Keratinocyte (primary cell): ENCODE measurements at regions not wholly inside any gene's neighbourhood (a gene's known extent, or its start where the extent isn't known, plus 50 kb on each side); places are given as distances from the start of the nearest gene placed in this dataset.

ENCODE experiments used
- DNase-seq: peaks from one replicate; pipeline ENCODE4 v3.0.0-alpha.2; 2011; ENCODE audit warnings: low read depth, missing footprints, low spot score
- FAIRE-seq: peaks from 2 replicates; lab custom pipeline; 2011; peaks lifted over from hg19 to GRCh38; lab: Jason Lieb, UNC
- H2AFZ ChIP-seq: 2 replicates; pipeline ENCODE4 v1.6.0; 2012; ENCODE audit warnings: low read length, control low read depth, inconsistent platforms; ENCODE audit not compliant: control insufficient read depth
- H3K27ac ChIP-seq: 2 replicates; pipeline ENCODE4 v1.5.1; 2011; ENCODE audit warnings: low read length; ENCODE audit not compliant: control insufficient read depth, insufficient read depth
- H3K27me3 ChIP-seq: 3 replicates; pipeline ENCODE4 v1.6.0; 2011; ENCODE audit warnings: low read length; ENCODE audit not compliant: control insufficient read depth, insufficient read depth; ENCODE audit errors: extremely low read depth
- H3K36me3 ChIP-seq, 2 experiments: 2 replicates in 1 of 2; 3 replicates in 1 of 2; pipeline ENCODE4 v1.5.1; 2011; ENCODE audit warnings: low read length in 2 of 2, mild to moderate bottlenecking in 1 of 2; ENCODE audit not compliant: control insufficient read depth in 2 of 2, insufficient read depth in 2 of 2; ENCODE audit errors: extremely low read depth in 1 of 2
- H3K4me1 ChIP-seq: 3 replicates; pipeline ENCODE4 v1.5.1; 2011; ENCODE audit warnings: low read length; ENCODE audit not compliant: control insufficient read depth, insufficient read depth; ENCODE audit errors: extremely low read depth
- H3K4me2 ChIP-seq: 3 replicates; pipeline ENCODE4 v1.6.0; 2011; ENCODE audit warnings: low read depth, low read length; ENCODE audit not compliant: control insufficient read depth, insufficient read depth; ENCODE audit errors: extremely low read depth
- H3K4me3 ChIP-seq, 3 experiments: fragments of 200-600 bp in 1 of 3; sonication (generic) in 1 of 3; 2 replicates in 2 of 3; 3 replicates in 1 of 3; pipeline ENCODE4 v1.5.1; 2011 to 2016; ENCODE audit warnings: low read length in 3 of 3, mild to moderate bottlenecking in 3 of 3, control low read depth in 2 of 3, inconsistent platforms in 1 of 3, low read depth in 1 of 3, mixed read lengths in 1 of 3, mixed run types in 1 of 3, moderate library complexity in 1 of 3; ENCODE audit not compliant: control insufficient read depth in 2 of 3, insufficient read depth in 2 of 3; ENCODE audit errors: extremely low read depth in 1 of 3
- H3K79me2 ChIP-seq: 2 replicates; pipeline ENCODE4 v1.6.0; 2012; ENCODE audit warnings: low read length; ENCODE audit not compliant: control insufficient read depth, insufficient read depth
- H3K9ac ChIP-seq: 3 replicates; pipeline ENCODE4 v1.6.0; 2011; ENCODE audit warnings: low read length; ENCODE audit not compliant: control insufficient read depth, insufficient read depth; ENCODE audit errors: extremely low read depth
- H3K9me1 ChIP-seq: 3 replicates; pipeline ENCODE4 v1.6.0; 2011; ENCODE audit warnings: low read length; ENCODE audit not compliant: control insufficient read depth, insufficient read depth; ENCODE audit errors: extremely low read depth
- H3K9me3 ChIP-seq: 2 replicates; pipeline ENCODE4 v1.5.1; 2012; ENCODE audit warnings: low read depth, low read length; ENCODE audit not compliant: control insufficient read depth
- H4K20me1 ChIP-seq: 3 replicates; pipeline ENCODE4 v1.6.0; 2011; ENCODE audit warnings: low read length; ENCODE audit not compliant: control insufficient read depth, insufficient read depth; ENCODE audit errors: extremely low read depth
- EZH2 ChIP-seq: IDR thresholded peaks from one replicate; pipeline ENCODE4 v1.6.1; 2012; ENCODE audit warnings: inconsistent platforms, mild to moderate bottlenecking, low read length, moderate library complexity
- dilution Hi-C: fragments of 300-500 bp; cut with MboI; formaldehyde crosslinking; loops from one replicate; pipeline ENCODE4 v1.7.0; 2020; ENCODE audit warnings: low sequenced_read_pairs; ENCODE audit not compliant: extremely low pct_ligation_motif_present
- TF ChIP-seq, protein P1 (sequence below), 3 experiments: IDR thresholded peaks in 1 of 3; conservative IDR thresholded peaks in 1 of 3; optimal IDR thresholded peaks in 1 of 3; 2 replicates in 2 of 3; 3 replicates in 1 of 3; pipeline versions ENCODE3 to v1.5.1; 2011; ENCODE audit warnings: low read length in 3 of 3, mild to moderate bottlenecking in 3 of 3, moderate library complexity in 2 of 3, control low read depth in 1 of 3, inconsistent platforms in 1 of 3; ENCODE audit not compliant: insufficient read depth in 2 of 3; ENCODE audit errors: extremely low read depth in 1 of 3

DNA sequence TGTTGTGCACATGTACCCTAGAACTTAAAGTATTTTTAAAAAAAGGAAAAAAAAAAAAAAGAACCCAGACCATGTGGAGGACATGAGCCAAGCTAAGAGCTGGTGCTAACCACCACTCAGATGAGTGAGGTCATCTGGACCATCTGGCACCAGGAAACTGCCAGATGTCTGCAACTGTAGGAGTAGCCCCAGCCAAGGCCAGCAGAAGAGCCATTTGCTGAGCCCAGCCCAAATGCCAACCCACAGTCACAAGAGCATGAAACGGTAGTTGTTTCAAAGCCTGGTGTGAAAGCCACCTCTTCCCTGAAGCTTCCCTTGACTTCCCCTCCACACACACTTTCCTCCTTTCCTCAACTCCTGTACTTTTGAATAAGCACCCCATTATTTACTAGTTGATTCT is 69.2 kb upstream of the FCN1 start:
- dilution Hi-C loops = no loop called here
- Histone ChIP-seq H3K27ac (no peak overlapping the region), H3K36me3 (no peaks in the 10 kb centered on the region), H3K79me2 (no peaks in the 10 kb centered on the region), H3K9me3 (peaks cover 3% of the 10 kb centered on the region), H3K4me1 (no peaks in the 10 kb centered on the region), H3K4me3 (no peak overlapping the region), H2AFZ (no peak overlapping the region), H3K9ac (no peak overlapping the region), H4K20me1 (no peaks in the 10 kb centered on the region), H3K4me2 (no peak overlapping the region), H3K9me1 (no peaks in the 10 kb centered on the region), H3K27me3 (no peaks in the 10 kb centered on the region)
- FAIRE-seq (no peak), DNase-seq (no peak)
- TF ChIP-seq EZH2 = no peak
- TF ChIP-seq, protein P1, sequence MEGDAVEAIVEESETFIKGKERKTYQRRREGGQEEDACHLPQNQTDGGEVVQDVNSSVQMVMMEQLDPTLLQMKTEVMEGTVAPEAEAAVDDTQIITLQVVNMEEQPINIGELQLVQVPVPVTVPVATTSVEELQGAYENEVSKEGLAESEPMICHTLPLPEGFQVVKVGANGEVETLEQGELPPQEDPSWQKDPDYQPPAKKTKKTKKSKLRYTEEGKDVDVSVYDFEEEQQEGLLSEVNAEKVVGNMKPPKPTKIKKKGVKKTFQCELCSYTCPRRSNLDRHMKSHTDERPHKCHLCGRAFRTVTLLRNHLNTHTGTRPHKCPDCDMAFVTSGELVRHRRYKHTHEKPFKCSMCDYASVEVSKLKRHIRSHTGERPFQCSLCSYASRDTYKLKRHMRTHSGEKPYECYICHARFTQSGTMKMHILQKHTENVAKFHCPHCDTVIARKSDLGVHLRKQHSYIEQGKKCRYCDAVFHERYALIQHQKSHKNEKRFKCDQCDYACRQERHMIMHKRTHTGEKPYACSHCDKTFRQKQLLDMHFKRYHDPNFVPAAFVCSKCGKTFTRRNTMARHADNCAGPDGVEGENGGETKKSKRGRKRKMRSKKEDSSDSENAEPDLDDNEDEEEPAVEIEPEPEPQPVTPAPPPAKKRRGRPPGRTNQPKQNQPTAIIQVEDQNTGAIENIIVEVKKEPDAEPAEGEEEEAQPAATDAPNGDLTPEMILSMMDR (optimal IDR thresholded peaks at IDR 0.05 in 1 of 3, IDR thresholded peaks at IDR 0.05 in 1 of 3, conservative IDR thresholded peaks at IDR 0.05 in 1 of 3; ENCODE audit: extremely low read depth in 1 of 3, insufficient read depth in 2 of 3, low read length in 3 of 3) = no peak

DNA sequence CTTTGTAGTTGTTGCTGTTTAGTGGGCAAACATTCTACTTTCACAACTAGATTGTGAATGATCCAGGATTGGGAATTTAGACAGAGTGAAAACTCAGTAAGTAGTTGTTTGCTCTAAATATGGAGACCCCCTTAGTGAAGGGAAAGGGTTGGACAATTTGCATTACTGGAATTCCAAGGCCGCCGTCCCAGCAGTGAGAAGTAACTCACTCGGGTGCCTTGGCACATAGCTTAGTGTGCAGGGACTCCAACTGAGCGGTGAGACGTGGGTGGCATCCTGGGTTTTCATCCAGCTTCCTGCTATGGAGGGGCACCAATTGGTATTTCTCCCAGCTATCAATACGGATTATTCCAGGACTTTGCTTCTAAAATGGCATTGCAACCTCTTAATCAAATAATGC is 69.7 kb upstream of the FCN1 start:
- H3K9ac ChIP-seq = no peak overlapping the region
- H3K4me2 ChIP-seq = no peak overlapping the region
- H3K9me1 ChIP-seq = no peaks in the 10 kb centered on the region
- DNase-seq (no peak), FAIRE-seq (no peak)
- H3K36me3 ChIP-seq = no peaks in the 10 kb centered on the region
- H3K79me2 ChIP-seq = no peaks in the 10 kb centered on the region
- H2AFZ ChIP-seq = no peak overlapping the region
- H3K27ac ChIP-seq = no peak overlapping the region
- H3K4me3 ChIP-seq = no peak overlapping the region
- H3K4me1 ChIP-seq = no peaks in the 10 kb centered on the region
- TF ChIP-seq, protein P1 (optimal IDR thresholded peaks at IDR 0.05 in 1 of 3, IDR thresholded peaks at IDR 0.05 in 1 of 3, conservative IDR thresholded peaks at IDR 0.05 in 1 of 3; ENCODE audit: extremely low read depth in 1 of 3, insufficient read depth in 2 of 3, low read length in 3 of 3) = no peak
- no peak for TF ChIP-seq EZH2
- no peaks in the 10 kb centered on the region for H3K27me3 ChIP-seq
- peaks cover 3% of the 10 kb centered on the region for H3K9me3 ChIP-seq
- dilution Hi-C loops = no loop called here
- no peaks in the 10 kb centered on the region for H4K20me1 ChIP-seq
